ENCODE measurements at regions not wholly inside any gene's neighbourhood (a gene's known extent, or its start where the extent isn't known, plus 50 kb on each side); places are given as distances from the start of the nearest gene placed in this dataset.

DNA sequence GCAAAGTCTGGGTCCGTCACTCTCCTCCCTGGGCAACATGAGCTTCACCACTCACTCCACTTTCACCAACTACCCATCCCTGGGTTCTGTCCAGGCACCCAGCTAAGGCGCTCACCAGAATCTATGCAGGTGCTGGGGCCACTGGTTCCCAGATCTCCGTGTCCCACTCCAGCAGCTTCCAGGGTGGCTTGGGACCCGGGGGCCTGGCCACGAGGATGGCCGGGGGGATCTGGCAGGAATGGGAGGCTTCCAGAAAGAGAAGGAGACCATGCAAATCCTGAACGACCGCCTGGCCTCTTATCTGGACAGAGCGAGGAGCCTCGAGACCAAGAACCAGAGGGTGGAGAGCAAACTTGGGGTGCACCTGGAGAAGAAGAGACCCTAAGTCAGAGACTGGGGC is 1611.0 kb upstream of the ACO1 start:
- TF ChIP-seq CTCF (IDR thresholded peaks at IDR 0.05; ENCODE audit: low read depth, low read length) = no peak

GRCh38 chr9:30774326-30774725 is 1610.1 kb upstream of the ACO1 start:
- no peak for TF ChIP-seq CTCF (IDR thresholded peaks at IDR 0.05; ENCODE audit: low read depth, low read length)
- no peak overlapping the region for H3K4me3 ChIP-seq (ENCODE audit: low read depth, low read length)

More for the DNA sequence above, 1611.0 kb upstream of the ACO1 start:
- no peak overlapping the region for H3K4me3 ChIP-seq (ENCODE audit: low read depth, low read length)

- no peak overlapping the region for H3K4me3 ChIP-seq (ENCODE audit: low read depth, low read length)
- no peak for TF ChIP-seq CTCF (IDR thresholded peaks at IDR 0.05; ENCODE audit: low read depth, low read length)
Measured at GRCh38 chr9:30775236-30775635, 1609.2 kb upstream of the ACO1 start.

- no peak overlapping the region for H3K4me3 ChIP-seq (ENCODE audit: low read depth, low read length)
- TF ChIP-seq CTCF (IDR thresholded peaks at IDR 0.05; ENCODE audit: low read depth, low read length) = no peak
Measured at GRCh38 chr9:30796764-30797163, 1587.7 kb upstream of the ACO1 start.

- TF ChIP-seq CTCF (IDR thresholded peaks at IDR 0.05; ENCODE audit: low read depth, low read length) = no peak
- no peak overlapping the region for H3K4me3 ChIP-seq (ENCODE audit: low read depth, low read length)
Measured at GRCh38 chr9:30799527-30800101, 1584.8 kb upstream of the ACO1 start.

DNA sequence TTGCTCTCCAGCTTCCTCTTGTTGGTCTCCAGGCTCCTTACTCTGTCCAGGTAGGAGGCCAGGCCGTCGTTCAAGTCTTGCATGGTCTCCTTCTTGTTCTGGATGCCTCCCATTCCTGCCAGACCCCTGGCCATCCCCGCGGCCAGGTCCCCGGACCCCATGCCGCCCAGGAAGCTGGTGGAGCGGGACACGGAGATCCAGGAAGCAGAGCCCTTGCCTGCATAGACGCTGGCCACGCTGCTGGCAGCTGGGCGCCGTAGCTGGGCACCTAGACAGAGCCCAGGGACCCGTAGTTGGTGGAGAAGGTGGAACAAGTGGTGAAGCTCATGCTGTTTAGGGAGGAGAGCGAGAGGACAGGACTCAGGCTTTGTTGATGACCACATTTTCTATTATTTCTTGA is 1584.0 kb upstream of the ACO1 start:
- no peak for TF ChIP-seq CTCF (IDR thresholded peaks at IDR 0.05; ENCODE audit: low read depth, low read length)
- H3K4me3 ChIP-seq (ENCODE audit: low read depth, low read length) = no peak overlapping the region

- H3K4me3 ChIP-seq (ENCODE audit: low read depth, low read length) = no peak overlapping the region
- no peak for TF ChIP-seq CTCF (IDR thresholded peaks at IDR 0.05; ENCODE audit: low read depth, low read length)
Measured at GRCh38 chr9:30812821-30813220, 1571.6 kb upstream of the ACO1 start.

Data from WI38 (cell line).